GM12864 (cell line): ENCODE measurements at regions not wholly inside any gene's neighbourhood (a gene's known extent, or its start where the extent isn't known, plus 50 kb on each side); places are given as distances from the start of the nearest gene placed in this dataset.
"Not testable (repeated sequence)": the region's sequence is repeated elsewhere in the genome, so short reads cannot be mapped to it uniquely, and the experiment has no call there.

ENCODE experiments used
- DNase-seq: peaks from one replicate; pipeline ENCODE4 v3.0.0-alpha.2; 2011; ENCODE audit warnings: low read depth
- H3K4me3 ChIP-seq: 2 replicates; pipeline ENCODE4 v1.5.1; 2011; ENCODE audit warnings: mild to moderate bottlenecking, low read depth, low read length, control low read depth
- CTCF ChIP-seq: IDR thresholded peaks from 2 replicates; pipeline ENCODE4 v1.5.1; 2011; ENCODE audit warnings: low read depth, mild to moderate bottlenecking, moderate library complexity, low read length, control low read depth, inconsistent platforms; ENCODE audit errors: missing control alignments

GRCh38 chr15:31607656-31608055 lies 281.0 kb downstream of the KLF13 start:
- DNase-seq, result no peak

GRCh38 chr15:31609258-31609681 lies 282.6 kb downstream of the KLF13 start:
- H3K4me3 ChIP-seq, result no peak overlapping the region
- no peak for TF ChIP-seq CTCF
- DNase-seq, result no peak

More at GRCh38 chr15:31607656-31608055, 281.0 kb downstream of the KLF13 start:
- TF ChIP-seq CTCF, result no peak
- no peak overlapping the region for H3K4me3 ChIP-seq

GRCh38 chr15:31609906-31610305 lies 283.3 kb downstream of the KLF13 start:
- H3K4me3 ChIP-seq, result no peak overlapping the region
- no peak for TF ChIP-seq CTCF
- DNase-seq, result no peak

DNA sequence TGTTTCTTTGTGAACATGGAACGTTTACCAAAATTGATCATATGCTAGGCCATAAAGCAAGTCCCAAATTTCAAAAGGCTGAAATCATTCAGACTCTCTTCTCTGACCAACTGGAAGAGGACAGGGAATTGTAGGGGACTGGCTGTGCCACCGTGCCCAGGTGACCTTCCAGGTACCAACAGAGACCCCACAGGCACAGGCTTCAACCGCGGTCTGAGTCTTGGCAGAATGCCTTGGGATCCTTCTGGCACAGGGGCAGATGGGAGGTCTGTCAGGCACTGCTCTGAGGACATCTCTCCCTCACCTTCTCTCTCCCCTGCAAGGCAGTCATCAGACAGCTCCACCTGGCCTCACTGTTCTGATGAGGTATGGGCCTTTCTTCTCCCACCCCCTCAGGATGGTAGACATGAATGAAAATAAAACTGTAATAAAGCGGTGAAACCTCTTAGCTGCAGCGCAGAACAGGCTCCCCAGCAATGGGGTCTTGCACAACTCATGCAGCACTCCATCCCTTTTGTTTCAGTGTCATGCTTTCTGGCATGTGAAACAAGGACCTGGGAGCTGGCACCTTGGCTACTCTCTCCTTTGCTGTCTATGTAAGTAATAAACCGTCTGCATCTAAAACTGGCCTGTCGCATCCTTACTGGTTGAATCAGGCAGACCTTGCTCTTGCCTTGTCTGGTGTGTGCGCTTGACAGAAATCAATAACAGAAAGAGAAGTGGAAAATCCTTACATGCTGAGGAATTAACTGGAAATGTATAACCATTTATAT lies 289.2 kb downstream of the KLF13 start:
- TF ChIP-seq CTCF, result no peak
- no peak for DNase-seq
- no peak overlapping the region for H3K4me3 ChIP-seq

GRCh38 chr15:31623297-31623696 lies 296.7 kb downstream of the KLF13 start:
- H3K4me3 ChIP-seq, DNase-seq: not testable (repeated sequence)

DNA sequence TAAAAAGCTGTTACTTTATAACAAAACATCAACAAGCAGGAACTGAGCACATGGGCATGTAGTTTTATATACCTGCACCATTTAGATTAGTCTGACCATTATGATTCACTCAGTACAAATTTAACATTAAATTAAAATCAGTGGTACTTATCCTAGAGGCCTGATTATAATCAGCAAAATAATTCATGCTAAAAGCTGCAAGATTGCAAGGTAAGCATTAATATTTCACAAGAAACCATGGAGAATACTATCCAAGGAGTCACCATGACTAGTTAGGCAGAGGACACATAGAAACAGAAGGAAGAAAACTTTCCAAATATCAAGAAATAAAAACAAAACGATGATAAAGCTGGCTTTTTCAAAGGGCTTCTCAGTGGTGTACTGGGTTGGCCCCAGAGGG lies 297.5 kb downstream of the KLF13 start:
- H3K4me3 ChIP-seq, DNase-seq: not testable (repeated sequence)

- DNase-seq, H3K4me3 ChIP-seq: not testable (repeated sequence)
These were observed 309.1 kb downstream of the KLF13 start for GRCh38 chr15:31635715-31636114.

- H3K4me3 ChIP-seq, DNase-seq: not testable (repeated sequence)
These were observed 310.3 kb downstream of the KLF13 start for GRCh38 chr15:31636911-31637310.

DNA sequence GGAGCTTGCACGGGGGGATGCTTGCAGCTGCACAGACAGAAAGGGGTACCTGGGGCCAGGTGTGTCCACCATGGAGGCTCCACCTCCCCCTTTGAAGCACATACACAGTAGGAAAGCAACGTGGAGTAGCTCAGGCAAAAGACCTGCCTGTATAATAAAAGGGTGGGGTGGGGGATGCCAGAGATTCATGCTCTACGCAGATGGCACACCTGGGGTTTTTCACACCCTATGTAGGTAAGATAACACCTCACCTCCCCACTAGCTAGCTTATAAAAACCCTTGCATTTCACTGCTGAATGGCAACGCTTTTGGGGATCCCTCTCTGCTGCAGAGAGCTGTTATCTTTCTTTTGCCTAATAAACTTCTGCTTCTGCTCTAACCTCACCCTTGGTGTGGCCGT lies 317.3 kb downstream of the KLF13 start:
- not testable (repeated sequence) for H3K4me3 ChIP-seq, DNase-seq

- DNase-seq, result not testable (repeated sequence)
These were observed 318.1 kb downstream of the KLF13 start for GRCh38 chr15:31644761-31645160.

DNA sequence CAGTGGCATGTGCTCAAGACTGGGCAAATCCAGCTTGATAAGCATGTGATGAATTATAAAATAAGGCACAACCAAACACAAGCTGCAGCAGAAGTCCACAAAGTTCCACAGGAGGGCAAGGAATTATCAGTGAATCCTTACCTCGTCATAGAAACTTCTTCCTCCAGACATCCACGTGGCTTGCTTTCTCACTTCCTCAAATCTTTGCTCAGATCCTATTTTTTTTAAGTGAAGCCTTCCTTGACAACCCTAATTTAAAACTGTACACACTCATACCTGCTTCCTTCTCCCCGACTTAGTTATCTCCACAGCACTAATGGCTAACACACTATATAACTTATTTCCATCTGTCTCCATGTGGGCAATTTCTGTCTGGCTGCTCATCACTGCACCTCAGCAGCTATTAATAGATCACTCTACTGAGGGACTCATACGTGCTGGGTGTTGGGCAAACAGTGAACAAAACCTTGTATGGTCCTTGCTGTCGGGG lies 320.7 kb downstream of the KLF13 start:
- not testable (repeated sequence) for DNase-seq, H3K4me3 ChIP-seq

More at GRCh38 chr15:31644761-31645160, 318.1 kb downstream of the KLF13 start:
- not testable (repeated sequence) for H3K4me3 ChIP-seq

DNA sequence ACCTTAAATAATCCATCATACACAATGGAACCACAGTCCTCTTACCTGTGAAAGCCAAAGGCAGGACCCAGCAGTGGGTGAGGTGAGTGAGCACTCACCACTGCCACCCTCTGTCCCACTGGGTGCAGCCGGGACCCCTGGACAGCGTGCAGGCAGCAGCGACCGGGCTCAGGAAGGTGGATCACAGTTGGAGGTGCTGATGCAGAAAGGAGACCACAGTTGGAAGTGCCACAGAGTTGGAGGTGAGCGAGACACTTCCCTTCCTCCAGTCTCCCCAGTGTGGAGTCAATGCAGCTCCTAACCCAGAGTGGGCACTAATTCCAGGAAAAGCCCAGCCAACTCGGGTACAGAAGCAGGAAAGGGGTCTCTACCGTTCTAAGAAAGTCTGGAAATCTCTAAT lies 323.0 kb downstream of the KLF13 start:
- not testable (repeated sequence) for DNase-seq, H3K4me3 ChIP-seq

GRCh38 chr15:31650055-31650701 lies 323.5 kb downstream of the KLF13 start:
- H3K4me3 ChIP-seq, DNase-seq: not testable (repeated sequence)

GRCh38 chr15:31656915-31657314 lies 330.3 kb downstream of the KLF13 start:
- H3K4me3 ChIP-seq, DNase-seq: not testable (repeated sequence)
